Gastroesophageal sphincter (tissue), 4 donors: ENCODE measurements at regions not wholly inside any gene's neighbourhood (a gene's known extent, or its start where the extent isn't known, plus 50 kb on each side); places are given as distances from the start of the nearest gene placed in this dataset.

Source experiments
- ATAC-seq: fragments of 150-250 bp; one replicate; pipeline ENCODE4 v1.9.1; 2016; ENCODE audit warnings: mild to moderate bottlenecking, moderate library complexity
- H3K27ac ChIP-seq, 4 donors: fragments of 200-600 bp; sonication (generic) in 3 of 4; 1 replicate in 3 of 4; 2 replicates in 1 of 4; pipeline ENCODE4 v1.5.1; 2016 to 2019
- H3K27me3 ChIP-seq: fragments of 200-600 bp; sonication (generic); one replicate; pipeline ENCODE4 v1.5.1; 2019
- H3K36me3 ChIP-seq, 2 donors: fragments of 200-600 bp; sonication (generic); one replicate each; pipeline ENCODE4 v1.5.1; 2019; ENCODE audit warnings: control low read depth in 1 of 2
- H3K4me1 ChIP-seq, 3 donors: fragments of 200-600 bp; sonication (generic); 1 replicate in 2 of 3; 2 replicates in 1 of 3; pipeline ENCODE4 v1.5.1; 2016 to 2019; ENCODE audit warnings: control low read depth in 2 of 3
- H3K4me3 ChIP-seq, 2 donors: fragments of 200-600 bp; sonication (generic); one replicate each; pipeline ENCODE4 v1.5.1; 2019; ENCODE audit warnings: mild to moderate bottlenecking in 1 of 2, moderate library complexity in 1 of 2
- H3K9me3 ChIP-seq, 3 donors: fragments of 200-600 bp; sonication (generic); one replicate each; pipeline ENCODE4 v1.5.1; 2017 to 2019; ENCODE audit warnings: control low read depth in 2 of 3
- CTCF ChIP-seq, 4 experiments: fragments of 200-600 bp in 2 of 4; fragments of 450-650 bp in 2 of 4; sonication (generic) in 1 of 4; IDR thresholded peaks; one replicate each; pipeline ENCODE4 v1.5.1; 2017 to 2019; ENCODE audit warnings: antibody characterized with exemption in 4 of 4, mild to moderate bottlenecking in 2 of 4, moderate library complexity in 2 of 4
- EP300 ChIP-seq: sonication (generic); formaldehyde crosslinking; IDR thresholded peaks from one replicate; pipeline ENCODE4 v1.6.1; 2017; ENCODE audit warnings: antibody characterized with exemption, mild to moderate bottlenecking
- POLR2A ChIP-seq, 2 donors: fragments of 450-650 bp; IDR thresholded peaks; one replicate each; pipeline ENCODE4 v1.6.1; 2017; ENCODE audit warnings: antibody characterized with exemption in 2 of 2, mild to moderate bottlenecking in 2 of 2, moderate library complexity in 1 of 2
- POLR2AphosphoS5 ChIP-seq: sonication (generic); formaldehyde crosslinking; IDR thresholded peaks from one replicate; pipeline ENCODE4 v1.6.1; 2017; ENCODE audit warnings: antibody characterized with exemption
- WGBS, 2 donors: methylation state at CpG; one replicate each; pipeline ENCODE4 v1.1.5; 2018; ENCODE audit warnings: low coverage in 1 of 2; 5-methylcytosine and 5-hydroxymethylcytosine counted together

- WGBS, 2 donors = 52 to 76% methylated on average over 2 of the region's 2 CpGs
- no peaks in the 10 kb centered on the region for H3K36me3 ChIP-seq
- no peaks in the 10 kb centered on the region for H3K4me1 ChIP-seq
- no peak for TF ChIP-seq POLR2A (IDR thresholded peaks at IDR 0.05)
- TF ChIP-seq CTCF (IDR thresholded peaks at IDR 0.05) = no peak
- TF ChIP-seq POLR2AphosphoS5 = no peak
- TF ChIP-seq EP300 = no peak
- ATAC-seq = no peak
- H3K27me3 ChIP-seq = no peaks in the 10 kb centered on the region
- no peak overlapping the region for H3K27ac ChIP-seq
- no peak overlapping the region for H3K4me3 ChIP-seq
- peaks cover 0 to 29% (median 0%) of the 10 kb centered on the region in 3 donors for H3K9me3 ChIP-seq
These were observed 1122.7 kb upstream of the ATXN7L3B start for GRCh38 chr12:73414926-73415325.

- Histone ChIP-seq H3K4me3 (no peak overlapping the region), H3K36me3 (no peaks in the 10 kb centered on the region), H3K27ac (no peak overlapping the region), H3K9me3 (peaks cover 0 to 10% (median 0%) of the 10 kb centered on the region in 3 donors), H3K27me3 (no peaks in the 10 kb centered on the region), H3K4me1 (no peaks in the 10 kb centered on the region)
- TF ChIP-seq POLR2AphosphoS5 (no peak), CTCF (IDR thresholded peaks at IDR 0.05) (no peak), EP300 (no peak), POLR2A (IDR thresholded peaks at IDR 0.05) (no peak)
- ATAC-seq = no peak
These were observed 1119.1 kb upstream of the ATXN7L3B start for GRCh38 chr12:73418541-73418940.

- Histone ChIP-seq H3K27me3 (no peaks in the 10 kb centered on the region), H3K9me3 (peaks cover 0 to 5% (median 0%) of the 10 kb centered on the region in 3 donors), H3K4me3 (no peak overlapping the region), H3K27ac (no peak overlapping the region), H3K4me1 (no peaks in the 10 kb centered on the region), H3K36me3 (no peaks in the 10 kb centered on the region)
- TF ChIP-seq POLR2A (IDR thresholded peaks at IDR 0.05) (no peak), POLR2AphosphoS5 (no peak), EP300 (no peak), CTCF (IDR thresholded peaks at IDR 0.05) (no peak)
- WGBS, 2 donors = 65 to 68% methylated on average over 5 of the region's 5 CpGs
- ATAC-seq = no peak
These were observed 1115.8 kb upstream of the ATXN7L3B start for GRCh38 chr12:73421832-73422231.

GRCh38 chr12:73424484-73424883, 1113.2 kb upstream of the ATXN7L3B start:
- no peak for ATAC-seq
- H3K4me3 ChIP-seq = no peak overlapping the region
- no peaks in the 10 kb centered on the region for H3K36me3 ChIP-seq
- no peaks in the 10 kb centered on the region for H3K27me3 ChIP-seq
- peaks cover 0 to 5% (median 0%) of the 10 kb centered on the region in 3 donors for H3K9me3 ChIP-seq
- WGBS, 2 donors = 0 to 75% methylated on average over 1 to 2 of the region's 2 CpGs
- H3K4me1 ChIP-seq = no peaks in the 10 kb centered on the region
- H3K27ac ChIP-seq = no peak overlapping the region
- TF ChIP-seq POLR2A (IDR thresholded peaks at IDR 0.05) (no peak), EP300 (no peak), CTCF (IDR thresholded peaks at IDR 0.05) (no peak), POLR2AphosphoS5 (no peak)

- no peaks in the 10 kb centered on the region for H3K36me3 ChIP-seq
- no peak for ATAC-seq
- no peaks in the 10 kb centered on the region for H3K4me1 ChIP-seq
- H3K27ac ChIP-seq = no peak overlapping the region
- TF ChIP-seq EP300 (no peak), CTCF (IDR thresholded peaks at IDR 0.05) (no peak)
- H3K27me3 ChIP-seq = no peaks in the 10 kb centered on the region
- no peak overlapping the region for H3K4me3 ChIP-seq
- no peaks in the 10 kb centered on the region for H3K9me3 ChIP-seq
- 64 to 81% methylated on average over 2 of the region's 2 CpGs for WGBS, 2 donors
These were observed 1091.8 kb upstream of the ATXN7L3B start for GRCh38 chr12:73445658-73446324.
